ENCODE measurements at regions not wholly inside any gene's neighbourhood (a gene's known extent, or its start where the extent isn't known, plus 50 kb on each side); places are given as distances from the start of the nearest gene placed in this dataset.
"Not testable (repeated sequence)": the region's sequence is repeated elsewhere in the genome, so short reads cannot be mapped to it uniquely, and the experiment has no call there.

DNA sequence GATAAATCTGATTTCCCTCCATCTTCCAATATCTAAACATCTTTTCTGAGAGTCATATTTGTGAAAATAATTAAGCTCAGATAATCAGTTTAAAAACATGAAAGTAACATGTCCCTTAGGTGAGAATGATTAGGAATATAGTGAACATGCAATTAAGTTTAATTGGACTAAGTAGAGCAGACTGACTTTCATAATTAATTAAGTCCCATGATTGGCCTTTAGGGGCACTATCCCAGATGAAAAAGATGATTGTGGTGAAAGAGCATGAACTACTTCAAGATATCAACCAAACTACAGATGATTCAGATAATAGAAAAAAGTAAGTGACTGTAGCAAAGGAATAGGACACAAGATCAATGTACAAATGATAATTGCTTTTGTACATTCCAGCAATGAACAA, 758.8 kb downstream of the STIM2 start:
- no peak overlapping the region for H3K4me3 ChIP-seq (ENCODE audit: low read depth, low read length)

- no peak overlapping the region for H3K4me3 ChIP-seq (ENCODE audit: low read depth, low read length)
Observed at GRCh38 chr4:27620886-27621285, 760.2 kb downstream of the STIM2 start.

DNA sequence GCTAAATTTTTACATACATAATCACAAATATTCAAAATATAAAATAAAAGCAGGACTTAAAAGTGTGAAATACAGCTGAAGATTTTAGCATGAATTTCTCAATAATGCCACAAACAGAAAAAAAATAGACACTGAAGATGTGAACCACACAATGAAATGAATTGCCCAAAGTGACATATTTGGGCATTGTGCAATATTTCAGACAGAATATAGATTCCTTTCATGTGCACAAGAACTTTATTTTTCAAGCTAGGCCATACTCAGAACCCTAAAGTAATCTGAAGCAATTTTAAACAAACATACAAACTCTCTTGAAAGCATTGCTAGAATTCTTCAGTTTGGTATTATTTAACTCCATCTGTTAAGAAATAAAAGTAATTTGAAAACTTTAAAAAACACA, 764.1 kb downstream of the STIM2 start:
- H3K4me3 ChIP-seq (ENCODE audit: low read depth, low read length), result no peak overlapping the region

GRCh38 chr4:27628609-27629008, 768.0 kb downstream of the STIM2 start:
- H3K4me3 ChIP-seq (ENCODE audit: low read depth, low read length), result no peak overlapping the region

DNA sequence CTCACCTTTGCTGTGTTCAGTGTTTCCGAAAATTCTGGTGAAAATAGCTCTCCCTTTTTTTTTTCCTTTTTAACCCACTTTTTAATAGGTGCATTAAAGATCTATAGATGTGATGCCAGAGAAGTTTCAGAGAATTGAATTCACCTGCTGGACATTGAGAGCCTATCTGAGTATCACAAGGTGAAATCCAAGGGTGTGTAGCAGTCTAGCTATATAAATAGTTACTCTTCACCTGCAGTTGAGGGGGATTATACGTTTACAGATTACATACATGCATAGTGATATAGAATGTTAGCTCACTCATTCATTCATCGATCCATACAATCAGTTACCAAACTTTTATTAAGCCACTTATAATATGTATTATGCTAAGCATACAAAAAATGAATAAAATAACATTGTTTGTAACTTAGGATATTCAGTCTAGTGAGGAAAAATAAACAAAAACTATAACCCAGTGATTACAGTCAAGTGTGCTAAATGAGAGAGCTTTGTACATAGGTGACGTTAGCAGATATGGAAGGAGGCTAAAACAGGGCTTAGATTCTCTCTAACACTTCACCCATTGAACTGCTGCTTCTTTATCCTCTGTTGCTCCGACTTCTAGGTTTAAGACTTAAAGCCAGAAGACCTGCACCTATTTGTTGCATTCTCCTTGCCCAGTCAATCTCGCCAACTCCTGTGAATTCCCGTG, 769.0 kb downstream of the STIM2 start:
- H3K4me3 ChIP-seq (ENCODE audit: low read depth, low read length), result no peak overlapping the region

GRCh38 chr4:27635936-27636913, 775.6 kb downstream of the STIM2 start:
- H3K4me3 ChIP-seq (ENCODE audit: low read depth, low read length), result no peak overlapping the region

- H3K4me3 ChIP-seq (ENCODE audit: low read depth, low read length), result no peak overlapping the region
Observed at GRCh38 chr4:27638163-27638915, 777.7 kb downstream of the STIM2 start.

- H3K4me3 ChIP-seq (ENCODE audit: low read depth, low read length), result no peak overlapping the region
Observed at GRCh38 chr4:27643101-27643500, 782.5 kb downstream of the STIM2 start.

GRCh38 chr4:27648416-27648815, 787.8 kb downstream of the STIM2 start:
- H3K4me3 ChIP-seq (ENCODE audit: low read depth, low read length), result no peak overlapping the region

GRCh38 chr4:27662426-27662825, 801.8 kb downstream of the STIM2 start:
- no peak overlapping the region for H3K4me3 ChIP-seq (ENCODE audit: low read depth, low read length)

GRCh38 chr4:27666943-27667342, 806.3 kb downstream of the STIM2 start:
- no peak overlapping the region for H3K4me3 ChIP-seq (ENCODE audit: low read depth, low read length)

GRCh38 chr4:27668001-27668400, 807.4 kb downstream of the STIM2 start:
- no peak overlapping the region for H3K4me3 ChIP-seq (ENCODE audit: low read depth, low read length)

DNA sequence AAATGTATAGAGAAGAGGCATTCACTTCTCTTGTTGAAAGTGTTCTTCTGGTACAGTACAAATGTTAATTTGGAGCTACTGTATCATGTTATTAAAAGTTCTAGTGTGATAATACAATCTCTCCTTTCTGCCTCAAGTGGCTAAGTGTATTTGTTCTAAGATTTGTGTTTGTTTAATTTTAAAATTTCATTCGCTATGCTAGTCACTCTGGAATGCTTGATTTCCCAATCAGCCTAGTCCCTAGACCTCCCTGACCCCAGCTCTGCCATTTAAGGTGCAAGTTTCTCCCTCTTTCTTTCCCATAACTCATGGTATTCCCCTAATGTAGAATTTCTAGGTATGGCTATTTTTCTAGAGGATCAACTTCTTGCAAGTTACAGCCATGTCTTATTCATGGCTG, 817.4 kb downstream of the STIM2 start:
- no peak overlapping the region for H3K4me3 ChIP-seq (ENCODE audit: low read depth, low read length)

DNA sequence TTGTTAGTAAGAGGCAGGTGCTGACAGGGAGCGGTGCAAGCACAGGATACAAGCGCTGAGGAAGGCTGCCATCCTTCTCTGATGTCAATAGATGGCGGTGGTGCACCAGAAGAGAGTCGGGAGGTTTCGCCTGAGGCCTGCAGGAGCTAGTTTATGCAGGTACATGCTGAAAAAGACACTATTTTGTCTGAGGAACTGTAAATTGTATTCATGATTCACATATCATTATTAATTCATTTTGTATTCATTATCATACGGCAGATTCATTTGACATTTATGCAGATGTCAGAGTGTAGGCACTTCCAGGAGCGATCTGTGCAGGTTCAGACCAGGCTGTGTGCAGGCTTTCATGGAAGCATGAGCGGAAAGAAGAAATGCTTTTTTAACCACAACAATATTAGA, 824.0 kb downstream of the STIM2 start:
- no peak overlapping the region for H3K4me3 ChIP-seq (ENCODE audit: low read depth, low read length)

DNA sequence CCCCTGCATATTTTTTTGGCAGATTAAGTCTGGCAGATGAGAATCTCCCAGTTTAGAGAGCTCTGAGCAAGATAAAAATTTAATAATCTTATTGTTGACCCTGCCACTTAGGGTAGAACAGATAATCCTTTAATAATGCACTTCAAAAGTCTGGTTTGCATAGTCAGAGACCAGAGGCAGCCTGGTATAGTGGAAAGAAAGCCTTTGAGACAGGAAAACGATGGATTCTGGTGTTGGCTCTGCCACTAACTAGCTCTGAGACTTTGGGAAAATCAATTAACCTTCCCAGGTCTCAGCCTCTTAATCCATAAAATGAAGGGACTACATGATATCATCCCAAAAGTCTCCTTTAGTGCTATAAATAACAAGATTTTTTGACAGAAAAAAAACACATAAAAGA, 824.5 kb downstream of the STIM2 start:
- H3K4me3 ChIP-seq (ENCODE audit: low read depth, low read length), result no peak overlapping the region

DNA sequence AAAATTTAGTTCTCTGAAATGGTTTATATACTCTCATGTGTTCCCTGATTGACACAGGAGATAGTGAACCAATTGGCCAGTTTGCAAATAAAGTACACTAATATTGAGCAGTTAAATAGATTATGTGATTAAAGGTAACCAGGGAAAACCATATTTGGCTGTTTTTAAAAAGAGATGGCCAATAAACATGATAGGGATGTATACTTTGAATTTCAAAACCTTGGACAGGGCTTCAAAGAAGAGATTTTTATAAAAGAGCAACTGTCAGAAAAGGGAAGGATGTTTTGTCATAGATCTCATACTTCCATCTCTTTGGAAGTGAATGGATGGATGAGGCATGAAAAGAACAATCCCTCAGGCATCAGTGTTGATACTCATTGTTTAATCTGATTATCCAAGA, 825.3 kb downstream of the STIM2 start:
- no peak overlapping the region for H3K4me3 ChIP-seq (ENCODE audit: low read depth, low read length)

DNA sequence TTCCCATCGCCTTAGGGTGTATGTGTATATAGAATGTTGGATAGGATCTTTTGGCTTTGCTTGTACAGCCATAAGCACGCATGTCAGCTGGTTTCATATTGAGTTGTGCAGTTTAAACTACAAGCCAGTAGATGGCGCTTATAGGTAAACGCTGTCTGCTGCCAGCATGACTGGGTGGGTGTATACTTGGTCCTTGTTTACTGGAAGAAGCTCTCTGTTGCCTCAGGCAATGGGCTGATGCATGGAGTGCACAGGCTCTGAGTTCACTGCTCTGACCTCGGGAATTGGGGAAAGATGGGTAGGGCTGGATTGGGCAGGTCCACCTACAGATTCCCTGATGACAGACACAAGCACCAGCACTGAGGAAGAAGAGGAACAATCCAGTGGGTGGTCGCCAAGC, 831.5 kb downstream of the STIM2 start:
- H3K4me3 ChIP-seq (ENCODE audit: low read depth, low read length), result no peak overlapping the region

GRCh38 chr4:27692868-27693634, 832.4 kb downstream of the STIM2 start:
- no peak overlapping the region for H3K4me3 ChIP-seq (ENCODE audit: low read depth, low read length)

GRCh38 chr4:27696257-27696656, 835.6 kb downstream of the STIM2 start:
- H3K4me3 ChIP-seq (ENCODE audit: low read depth, low read length), result not testable (repeated sequence)

GRCh38 chr4:27701606-27702005, 841.0 kb downstream of the STIM2 start:
- H3K4me3 ChIP-seq (ENCODE audit: low read depth, low read length), result no peak overlapping the region
